Mesenteric fat pad (tissue), 1 donor: ENCODE measurements at regions not wholly inside any gene's neighbourhood (a gene's known extent, or its start where the extent isn't known, plus 50 kb on each side); places are given as distances from the start of the nearest gene placed in this dataset.
"Not testable (repeated sequence)": the region's sequence is repeated elsewhere in the genome, so short reads cannot be mapped to it uniquely, and the experiment has no call there.

Experiments
- DNase-seq: peaks from one replicate; pipeline ENCODE4 v3.0.0-alpha.2; 2020; ENCODE audit warnings: low spot score
- donor health status: DM: yes; HTN: yes; CAD: no.

DNA sequence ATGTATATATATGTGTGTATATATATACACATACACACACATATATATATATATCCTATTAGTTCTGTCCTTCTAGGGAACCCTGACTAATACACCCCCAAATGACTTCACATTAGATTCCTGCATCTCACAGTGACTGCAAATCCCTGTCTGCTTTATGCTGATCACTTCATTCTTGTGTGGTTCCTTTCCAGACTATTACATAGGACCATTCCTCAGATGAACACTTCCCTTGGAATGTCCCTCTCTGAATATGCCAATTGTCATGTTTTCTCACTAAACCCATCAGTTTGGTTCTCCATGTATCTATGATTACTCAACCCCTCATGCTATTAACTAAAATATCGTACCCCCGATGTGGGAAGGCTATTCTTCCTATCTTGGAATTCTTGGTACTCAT lies 605.2 kb upstream of the NR3C2 start:
- no peak for DNase-seq

GRCh38 chr4:149045731-149046130 lies 603.5 kb upstream of the NR3C2 start:
- DNase-seq, result no peak

- DNase-seq, result not testable (repeated sequence)
These were observed 597.6 kb upstream of the NR3C2 start for GRCh38 chr4:149039786-149040185.

DNA sequence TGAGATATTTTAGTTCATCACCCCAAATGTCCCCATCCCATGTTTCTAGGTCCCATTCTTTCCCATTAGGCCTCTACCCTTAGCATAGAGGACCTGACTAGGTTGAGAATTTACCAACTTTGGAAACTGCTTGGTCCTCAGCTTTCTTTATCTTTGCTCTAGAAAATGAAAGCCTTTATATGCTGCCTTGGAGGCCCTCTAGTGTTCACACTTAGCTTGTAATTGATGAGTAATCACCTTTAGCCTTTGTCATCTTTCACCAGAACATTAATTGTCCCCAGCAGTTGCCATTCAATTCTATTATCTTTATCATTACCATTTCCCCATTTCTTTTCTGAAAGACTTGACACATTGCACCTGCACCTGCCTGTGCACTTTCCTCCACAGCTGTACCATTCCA lies 589.2 kb upstream of the NR3C2 start:
- DNase-seq, result no peak

DNA sequence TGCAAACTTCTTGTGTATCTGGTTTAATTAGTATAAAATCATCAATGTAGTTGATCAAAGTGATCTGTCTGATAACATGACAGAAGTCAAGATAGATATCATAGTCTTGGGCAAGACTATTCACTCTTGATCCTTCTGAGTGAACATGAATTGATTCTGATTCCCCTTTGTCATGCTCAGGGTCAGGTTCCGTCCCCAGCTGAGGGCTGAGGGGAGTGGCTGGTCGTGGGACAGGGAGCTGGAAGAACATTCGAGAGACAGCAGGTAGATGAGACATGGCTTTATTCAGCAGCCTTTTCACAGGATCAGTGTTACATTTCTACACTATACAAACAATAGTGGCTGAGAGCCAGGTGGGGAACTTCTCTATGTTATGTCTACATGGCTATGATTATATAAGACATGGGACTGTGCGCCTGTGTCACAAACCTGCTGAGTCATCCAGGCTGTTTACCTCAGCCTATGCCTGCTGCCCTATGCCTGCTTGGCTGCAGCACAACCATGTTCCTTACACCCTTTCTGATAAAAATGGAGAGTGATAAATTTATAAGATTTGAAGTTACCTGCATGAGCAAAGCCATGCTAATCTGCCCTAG lies 586.9 kb upstream of the NR3C2 start:
- DNase-seq, result no peak

DNA sequence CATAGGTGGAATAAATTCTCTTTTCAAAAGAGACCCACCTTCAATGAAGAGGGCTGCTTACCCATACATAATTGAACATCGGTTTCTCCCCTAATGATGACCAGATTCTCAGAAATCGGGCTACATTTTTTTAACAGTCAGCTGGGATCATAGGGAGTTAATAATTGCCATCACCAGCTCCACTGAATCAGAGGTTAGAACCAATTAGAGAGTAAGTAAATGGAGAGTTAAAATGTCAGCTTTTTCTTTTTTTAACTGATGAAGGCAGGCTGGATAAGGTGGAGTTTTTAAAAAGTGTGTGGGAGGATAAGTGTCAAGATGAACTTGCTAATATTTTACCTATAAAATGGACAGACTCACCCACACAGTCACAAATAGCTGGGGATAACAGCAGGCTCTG lies 584.5 kb upstream of the NR3C2 start:
- DNase-seq, result no peak

- DNase-seq, result no peak
These were observed 575.0 kb upstream of the NR3C2 start for GRCh38 chr4:149017002-149017734.

- DNase-seq, result no peak
These were observed 567.0 kb upstream of the NR3C2 start for GRCh38 chr4:149009223-149009622.

DNA sequence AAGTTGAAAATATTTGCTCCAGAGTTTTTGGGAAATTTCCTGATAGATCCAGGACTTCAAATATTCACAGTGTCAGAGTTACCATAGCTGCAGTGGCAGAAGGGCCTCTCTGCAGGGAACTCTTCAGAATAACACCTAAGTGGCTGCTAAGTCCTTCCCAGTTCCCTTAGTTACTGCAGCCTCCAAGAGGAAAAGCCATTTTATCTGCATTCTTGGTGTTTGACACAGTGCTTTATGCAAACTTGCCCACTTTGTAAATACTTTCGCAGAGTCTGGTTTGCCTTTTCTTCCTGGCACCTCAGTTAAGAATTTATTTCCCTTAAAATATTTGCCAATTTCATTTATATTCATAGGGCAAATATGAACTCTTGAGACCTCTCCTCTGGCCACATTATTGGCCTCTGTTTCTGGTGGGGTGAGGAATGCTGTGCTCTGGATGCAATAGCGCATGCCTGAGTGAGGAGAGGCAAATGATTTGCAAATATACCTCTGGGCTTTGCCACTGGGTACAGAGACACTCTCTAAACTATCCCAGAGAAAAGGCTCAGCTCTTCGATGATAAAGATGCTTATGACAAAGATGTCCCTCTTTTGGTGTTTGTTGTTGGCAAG lies 566.3 kb upstream of the NR3C2 start:
- DNase-seq, result no peak

GRCh38 chr4:149005191-149005590 lies 563.0 kb upstream of the NR3C2 start:
- DNase-seq, result no peak

GRCh38 chr4:148999924-149000323 lies 557.7 kb upstream of the NR3C2 start:
- DNase-seq, result no peak

DNA sequence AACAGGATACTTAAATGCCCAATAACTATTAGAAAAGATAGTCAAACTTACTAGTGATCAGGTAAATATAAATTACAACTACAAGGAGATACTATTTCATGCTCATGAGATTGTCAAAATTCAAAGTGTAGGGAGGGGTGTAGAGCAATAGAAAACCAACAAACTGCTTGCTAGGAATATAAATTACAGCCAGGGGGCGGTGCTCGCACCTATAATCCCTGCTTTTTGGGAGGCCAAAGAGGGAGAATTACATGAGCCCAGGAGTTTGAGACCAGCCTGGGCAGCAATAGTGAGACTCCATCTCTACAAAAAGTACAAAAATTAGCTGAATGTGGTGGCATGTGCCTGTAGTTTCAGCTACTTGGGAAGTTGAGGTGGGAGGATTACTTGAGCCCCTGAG lies 556.5 kb upstream of the NR3C2 start:
- DNase-seq, result no peak

DNA sequence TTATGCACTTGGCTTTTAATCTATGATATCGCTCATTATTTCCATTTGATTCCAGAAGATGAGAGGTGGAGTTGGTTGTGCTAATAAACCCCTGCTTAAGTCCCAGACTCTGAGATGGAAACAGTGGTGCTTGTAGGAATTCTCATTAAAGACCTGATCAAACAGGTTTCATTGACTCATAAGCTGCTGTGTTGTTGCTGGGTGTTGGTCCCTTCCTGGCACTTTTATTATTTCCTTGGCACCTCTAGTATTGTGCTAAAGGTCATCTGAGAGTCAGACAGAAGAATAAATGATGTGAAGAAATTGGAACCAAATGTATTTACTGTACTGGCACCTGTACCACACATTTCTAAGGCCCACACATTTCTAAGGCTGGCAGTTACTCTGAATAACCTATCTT lies 544.7 kb upstream of the NR3C2 start:
- DNase-seq, result no peak

DNA sequence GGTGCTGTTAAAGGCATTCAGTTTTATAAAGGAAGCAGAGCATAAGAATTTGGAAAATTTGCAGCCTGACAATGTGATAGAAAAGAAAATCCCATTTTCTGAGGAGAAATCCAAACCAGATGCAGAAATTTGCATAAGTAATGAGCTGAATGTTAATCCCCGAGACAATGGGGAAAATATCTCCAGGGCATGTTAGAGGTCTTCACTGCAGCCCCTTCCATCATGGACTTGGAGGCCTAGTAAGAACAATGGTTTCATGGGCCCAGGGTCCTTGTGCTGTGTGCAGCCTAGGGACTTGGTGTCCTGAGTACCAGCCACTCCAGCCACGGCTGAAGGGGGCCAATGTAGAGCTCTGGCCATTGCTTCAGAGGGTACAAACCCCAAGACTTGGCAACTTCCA lies 542.7 kb upstream of the NR3C2 start:
- DNase-seq, result no peak

DNA sequence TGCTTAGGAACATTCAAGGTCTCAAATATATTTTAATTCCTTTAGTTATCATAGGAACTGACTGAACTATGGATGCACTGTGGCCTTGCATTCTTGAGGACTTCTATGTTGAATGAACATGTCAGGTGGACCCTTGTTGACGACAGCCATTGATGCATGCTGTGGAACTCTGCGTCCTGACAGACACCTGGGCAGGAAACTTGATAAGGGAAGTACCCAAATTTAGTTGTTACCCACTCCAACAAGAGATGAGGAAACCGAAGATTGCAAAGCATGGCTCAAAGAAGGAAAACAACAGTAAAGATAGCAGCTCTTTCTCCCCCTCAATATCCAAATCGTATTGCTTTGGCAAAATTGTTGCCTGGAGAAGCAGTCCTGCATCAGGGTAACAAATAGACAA lies 540.0 kb upstream of the NR3C2 start:
- DNase-seq, result no peak

DNA sequence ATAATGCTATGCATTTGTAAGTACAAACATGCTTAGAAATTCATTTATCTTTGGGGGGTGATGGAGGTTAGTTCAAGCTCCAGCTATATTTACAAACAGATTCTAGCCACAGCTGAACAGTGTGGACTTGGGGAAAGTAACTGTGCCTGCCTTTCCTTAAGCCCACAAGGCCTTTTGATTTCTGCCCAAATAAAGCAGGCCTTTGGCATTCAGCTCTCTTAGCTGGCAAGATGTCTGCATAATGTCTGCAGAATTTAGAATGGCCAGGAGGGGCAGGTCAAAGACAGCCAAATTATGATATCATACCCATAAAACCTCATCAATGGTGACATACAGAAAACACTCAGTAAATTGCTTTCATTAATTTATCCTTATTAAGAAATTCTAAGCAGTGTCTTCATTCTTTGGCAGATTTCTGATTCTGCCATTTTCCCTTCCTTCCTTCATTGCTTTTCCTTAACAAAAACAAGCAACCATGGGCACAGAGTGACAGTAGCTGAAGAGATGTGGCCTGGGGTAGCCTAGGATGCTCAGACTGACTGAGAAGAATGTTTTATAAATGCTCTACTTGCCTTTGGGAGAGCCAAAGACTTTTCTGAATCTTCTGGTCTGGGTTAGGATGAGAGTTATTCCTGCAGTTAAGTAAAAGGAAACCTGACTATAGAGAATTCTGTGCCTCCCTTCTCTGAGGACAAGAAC lies 538.7 kb upstream of the NR3C2 start:
- no peak for DNase-seq

DNA sequence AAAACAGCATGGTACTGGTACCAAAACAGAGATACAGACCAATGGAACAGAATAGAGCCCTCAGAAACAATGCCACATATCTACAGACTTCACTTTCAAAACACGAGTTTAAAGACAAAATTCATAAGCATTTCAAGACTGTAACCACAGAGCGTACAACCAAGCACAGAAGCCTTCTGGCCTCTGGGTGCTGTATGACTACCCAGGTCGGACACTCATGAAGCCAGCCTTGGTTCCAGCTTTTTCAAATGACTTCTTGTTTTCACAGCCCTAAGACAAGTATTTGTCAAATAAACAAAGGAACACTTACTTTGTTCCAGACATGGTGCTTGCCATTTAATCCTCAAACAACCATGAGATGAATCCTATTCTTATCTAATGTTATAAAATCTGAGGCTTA lies 536.1 kb upstream of the NR3C2 start:
- no peak for DNase-seq

GRCh38 chr4:148975464-148975863 lies 533.2 kb upstream of the NR3C2 start:
- DNase-seq, result no peak

- DNase-seq, result no peak
These were observed 522.9 kb upstream of the NR3C2 start for GRCh38 chr4:148965080-148965479.

DNA sequence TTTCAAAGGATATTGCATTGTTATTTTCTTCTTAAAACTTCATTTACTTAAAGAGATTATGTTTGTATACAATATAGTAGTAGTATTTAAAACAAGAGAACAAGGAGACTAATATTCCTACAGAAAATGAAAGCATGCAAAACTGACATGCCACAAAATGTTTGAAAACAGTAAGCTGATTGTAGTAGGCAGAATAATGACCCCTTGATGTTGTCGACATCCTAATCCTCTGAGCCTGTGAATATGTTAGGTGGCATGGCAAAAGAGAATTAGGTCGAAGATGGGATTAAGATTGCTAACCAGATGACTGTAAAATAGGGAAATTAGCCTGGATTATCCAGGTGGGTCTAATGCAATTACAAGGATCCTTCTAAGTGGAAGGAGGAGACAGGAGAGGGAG lies 522.2 kb upstream of the NR3C2 start:
- no peak for DNase-seq

GRCh38 chr4:148962539-148963290 lies 520.5 kb upstream of the NR3C2 start:
- no peak for DNase-seq

- DNase-seq, result no peak
These were observed 519.3 kb upstream of the NR3C2 start for GRCh38 chr4:148961526-148961925.
